Activated naive CD4-positive, alpha-beta T cell (primary cell): ENCODE measurements at regions not wholly inside any gene's neighbourhood (a gene's known extent, or its start where the extent isn't known, plus 50 kb on each side); places are given as distances from the start of the nearest gene placed in this dataset.

ENCODE experiments used
- DNase-seq, 4 experiments: peaks; one replicate each; lab custom pipeline; 2025; lab: John Stamatoyannopoulos, UW

- no peak for DNase-seq
Measured at GRCh38 chr9:88923653-88924288, 67.5 kb upstream of the S1PR3 start.

- no peak for DNase-seq
Measured at GRCh38 chr9:88925481-88925880, 65.8 kb upstream of the S1PR3 start.

GRCh38 chr9:88926781-88927505 is 64.3 kb upstream of the S1PR3 start:
- no peak for DNase-seq

GRCh38 chr9:88927510-88927909 is 63.8 kb upstream of the S1PR3 start:
- DNase-seq = no peak

GRCh38 chr9:88930716-88931115 is 60.6 kb upstream of the S1PR3 start:
- DNase-seq = no peak

GRCh38 chr9:88932766-88933165 is 58.5 kb upstream of the S1PR3 start:
- DNase-seq = no peak

GRCh38 chr9:88933607-88934379 is 57.5 kb upstream of the S1PR3 start:
- DNase-seq = no peak

GRCh38 chr9:88934876-88935535 is 56.3 kb upstream of the S1PR3 start:
- DNase-seq = no peak

GRCh38 chr9:88936132-88936531 is 55.1 kb upstream of the S1PR3 start:
- DNase-seq = no peak

GRCh38 chr9:88936668-88937067 is 54.6 kb upstream of the S1PR3 start:
- no peak for DNase-seq

GRCh38 chr9:88937248-88937647 is 54.0 kb upstream of the S1PR3 start:
- DNase-seq = no peak

GRCh38 chr9:88938189-88938588 is 53.1 kb upstream of the S1PR3 start:
- no peak for DNase-seq
